Liver (tissue), 8 donors: ENCODE measurements at regions not wholly inside any gene's neighbourhood (a gene's known extent, or its start where the extent isn't known, plus 50 kb on each side); places are given as distances from the start of the nearest gene placed in this dataset.

Experiments
- DNase-seq: peaks from one replicate; pipeline ENCODE4 v3.0.0-alpha.2; 2017; ENCODE audit warnings: low spot score
- H3K27ac ChIP-seq, 2 donors: one replicate each; pipeline ENCODE4 v1.7.0; 2013; ENCODE audit warnings: inconsistent platforms in 2 of 2, low read length in 2 of 2, control low read depth in 1 of 2, low read depth in 1 of 2, mild to moderate bottlenecking in 1 of 2
- H3K27me3 ChIP-seq, 4 donors: one replicate each; pipeline versions ENCODE4 v1.6.1 to v1.7.0; 2013; ENCODE audit warnings: low read length in 3 of 4, inconsistent platforms in 1 of 4, mild to moderate bottlenecking in 1 of 4, moderate library complexity in 1 of 4; ENCODE audit not compliant: control insufficient read depth in 4 of 4, insufficient read depth in 4 of 4
- H3K36me3 ChIP-seq, 4 donors: one replicate each; pipeline versions ENCODE4 v1.6.1 to v1.7.0; 2013; ENCODE audit warnings: low read length in 3 of 4, mild to moderate bottlenecking in 3 of 4, low read depth in 1 of 4, moderate library complexity in 1 of 4; ENCODE audit not compliant: control insufficient read depth in 4 of 4, insufficient read depth in 3 of 4
- H3K4me1 ChIP-seq, 4 donors: one replicate each; pipeline versions ENCODE4 v1.6.1 to v1.7.0; 2013; ENCODE audit warnings: low read length in 3 of 4, mild to moderate bottlenecking in 3 of 4, moderate library complexity in 1 of 4; ENCODE audit not compliant: control insufficient read depth in 4 of 4, insufficient read depth in 4 of 4
- H3K4me3 ChIP-seq, 3 donors: one replicate each; pipeline versions ENCODE4 v1.6.1 to v1.7.0; 2013; ENCODE audit warnings: low read length in 3 of 3, control low read depth in 1 of 3, low read depth in 1 of 3, mild to moderate bottlenecking in 1 of 3
- H3K9ac ChIP-seq, 2 donors: one replicate each; pipeline ENCODE4 v1.7.0; 2013; ENCODE audit warnings: low read length in 2 of 2, mild to moderate bottlenecking in 2 of 2, moderate library complexity in 2 of 2, control low read depth in 1 of 2, low read depth in 1 of 2
- H3K9me3 ChIP-seq, 4 donors: one replicate each; pipeline versions ENCODE4 v1.6.1 to v1.7.0; 2013; ENCODE audit warnings: low read length in 3 of 4; ENCODE audit not compliant: control insufficient read depth in 4 of 4
- CTCF ChIP-seq: fragments of 150-350 bp; IDR thresholded peaks from 2 replicates; pipeline ENCODE4 v1.5.1; 2017; ENCODE audit warnings: improper control_type of control experiment, low read depth, low read length; ENCODE audit not compliant: missing input control
- FOXA1 ChIP-seq: IDR thresholded peaks from 2 replicates; pipeline ENCODE4 v1.6.1; 2016; ENCODE audit warnings: antibody characterized with exemption
- GABPA ChIP-seq, 2 donors: IDR thresholded peaks in 1 of 2; conservative IDR thresholded peaks in 1 of 2; 2 replicates each; pipeline ENCODE4 v1.6.1; 2016; ENCODE audit warnings: antibody characterized with exemption in 2 of 2, mild to moderate bottlenecking in 1 of 2, moderate library complexity in 1 of 2
- HNF4A ChIP-seq, 2 donors: conservative IDR thresholded peaks; 2 replicates each; pipeline ENCODE4 v1.6.1; 2016; ENCODE audit warnings: antibody characterized with exemption in 2 of 2, mild to moderate bottlenecking in 2 of 2
- HNF4G ChIP-seq: IDR thresholded peaks from 2 replicates; pipeline ENCODE4 v1.6.1; 2016; ENCODE audit warnings: antibody characterized with exemption
- JUND ChIP-seq, 2 donors: IDR thresholded peaks; 2 replicates each; pipeline ENCODE4 v1.6.1; 2016; ENCODE audit warnings: antibody characterized with exemption in 2 of 2
- RAD21 ChIP-seq, 2 donors: IDR thresholded peaks; 2 replicates each; pipeline ENCODE4 v1.6.1; 2016; ENCODE audit warnings: antibody characterized with exemption in 2 of 2, mild to moderate bottlenecking in 2 of 2
- REST ChIP-seq: IDR thresholded peaks from 2 replicates; pipeline ENCODE4 v1.6.1; 2016; ENCODE audit warnings: antibody characterized with exemption, mild to moderate bottlenecking
- TAF1 ChIP-seq: conservative IDR thresholded peaks from 2 replicates; pipeline ENCODE4 v1.6.1; 2016; ENCODE audit warnings: antibody characterized with exemption, mild to moderate bottlenecking
- YY1 ChIP-seq: IDR thresholded peaks from 2 replicates; pipeline ENCODE4 v1.6.1; 2016; ENCODE audit warnings: antibody characterized with exemption, mild to moderate bottlenecking
- WGBS: extraction: QIAGEN DNeasy Blood & Tissue Kit; methylation state at CpG from one replicate; pipeline ENCODE4 v1.1.7; 2013; 5-methylcytosine and 5-hydroxymethylcytosine counted together
- TF ChIP-seq, protein P1 (sequence below): IDR thresholded peaks from 2 replicates; pipeline ENCODE4 v1.6.1; 2016; ENCODE audit warnings: antibody characterized with exemption
- TF ChIP-seq, protein P2 (sequence below): IDR thresholded peaks from 2 replicates; pipeline ENCODE4 v1.6.1; 2016; ENCODE audit warnings: antibody characterized with exemption
- donor health status: healthy.
- donor health status: healthy.
- donor health status: healthy.
- donor health status: healthy.
- donor health status: healthy.

GRCh38 chr4:147423229-147423628, 57.7 kb upstream of the EDNRA start:
- H3K4me3 ChIP-seq: no peak overlapping the region
- DNase-seq: no peak
- no peak overlapping the region for H3K27ac ChIP-seq
- WGBS: 69% methylated on average over 4 of the region's 4 CpGs
- no peak overlapping the region for H3K9ac ChIP-seq
- no peaks in the 10 kb centered on the region for H3K9me3 ChIP-seq
- H3K27me3 ChIP-seq: no peaks in the 10 kb centered on the region
- H3K36me3 ChIP-seq: no peaks in the 10 kb centered on the region
- TF ChIP-seq, protein P1, sequence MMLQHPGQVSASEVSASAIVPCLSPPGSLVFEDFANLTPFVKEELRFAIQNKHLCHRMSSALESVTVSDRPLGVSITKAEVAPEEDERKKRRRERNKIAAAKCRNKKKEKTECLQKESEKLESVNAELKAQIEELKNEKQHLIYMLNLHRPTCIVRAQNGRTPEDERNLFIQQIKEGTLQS: no peak
- TF ChIP-seq HNF4A (conservative IDR thresholded peaks at IDR 0.05): no peak
- TF ChIP-seq, protein P2, sequence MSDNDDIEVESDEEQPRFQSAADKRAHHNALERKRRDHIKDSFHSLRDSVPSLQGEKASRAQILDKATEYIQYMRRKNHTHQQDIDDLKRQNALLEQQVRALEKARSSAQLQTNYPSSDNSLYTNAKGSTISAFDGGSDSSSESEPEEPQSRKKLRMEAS: no peak
- H3K4me1 ChIP-seq: no peaks in the 10 kb centered on the region

DNA sequence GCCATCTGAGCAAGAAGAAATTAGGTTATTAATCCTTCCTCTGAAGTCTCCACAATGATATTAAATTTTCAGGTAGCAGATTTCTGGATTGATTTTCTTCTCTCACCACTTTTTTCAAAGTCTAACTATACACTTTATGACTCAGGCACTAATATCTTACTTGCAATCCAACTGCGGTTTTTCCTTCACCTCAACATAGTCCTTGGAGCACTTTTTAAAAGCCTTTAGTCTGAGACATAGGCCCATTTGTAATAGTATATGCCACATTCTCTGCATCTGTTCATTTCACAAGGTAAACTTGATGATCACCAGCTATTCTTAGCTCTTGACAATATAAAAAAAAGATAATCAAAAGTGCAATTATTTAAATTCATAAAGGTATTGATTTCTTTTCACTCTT, 55.9 kb upstream of the EDNRA start:
- 90% methylated on average over 1 of the region's 1 CpG for WGBS
- no peak for DNase-seq
- TF ChIP-seq RAD21 (IDR thresholded peaks at IDR 0.05): no peak
- no peak for TF ChIP-seq HNF4G
- TF ChIP-seq, protein P1: no peak
- TF ChIP-seq FOXA1: no peak
- no peak for TF ChIP-seq CTCF
- no peak for TF ChIP-seq GABPA (IDR thresholded peaks at IDR 0.05 in 1 of 2, conservative IDR thresholded peaks at IDR 0.05 in 1 of 2)
- no peak for TF ChIP-seq TAF1
- no peak for TF ChIP-seq JUND (IDR thresholded peaks at IDR 0.05)
- no peak for TF ChIP-seq YY1
- no peak for TF ChIP-seq HNF4A (conservative IDR thresholded peaks at IDR 0.05)
- TF ChIP-seq REST: no peak
- Histone ChIP-seq H3K27me3 (no peaks in the 10 kb centered on the region), H3K9ac (no peak overlapping the region), H3K4me3 (no peak overlapping the region), H3K36me3 (no peaks in the 10 kb centered on the region), H3K9me3 (no peaks in the 10 kb centered on the region), H3K27ac (no peak overlapping the region), H3K4me1 (no peaks in the 10 kb centered on the region)

GRCh38 chr4:147428583-147428982, 52.3 kb upstream of the EDNRA start:
- peaks cover 0 to 3% (median 1%) of the 10 kb centered on the region in 4 donors for H3K9me3 ChIP-seq
- H3K36me3 ChIP-seq: no peaks in the 10 kb centered on the region
- no peaks in the 10 kb centered on the region for H3K4me1 ChIP-seq
- H3K9ac ChIP-seq: no peak overlapping the region
- TF ChIP-seq RAD21 (IDR thresholded peaks at IDR 0.05) (no peak), CTCF (no peak), HNF4G (no peak), JUND (IDR thresholded peaks at IDR 0.05) (no peak)
- TF ChIP-seq, protein P2: no peak
- 78% methylated on average over 4 of the region's 4 CpGs for WGBS
- H3K27me3 ChIP-seq: no peaks in the 10 kb centered on the region
- no peak overlapping the region for H3K27ac ChIP-seq
- no peak for DNase-seq
- H3K4me3 ChIP-seq: no peak overlapping the region
